Ovary (tissue), 7 donors: ENCODE measurements at regions not wholly inside any gene's neighbourhood (a gene's known extent, or its start where the extent isn't known, plus 50 kb on each side); places are given as distances from the start of the nearest gene placed in this dataset.

Experiments used
- DNase-seq, 5 donors: peaks; one replicate each; pipeline ENCODE4 v3.0.0-alpha.2; 2019 to 2020
- H3K27ac ChIP-seq, 2 donors: fragments of 200-600 bp; one replicate each; pipeline versions ENCODE4 v1.5.1 to v1.8.0; 2019 to 2022
- H3K27me3 ChIP-seq: fragments of 200-600 bp; one replicate; pipeline ENCODE4 v1.8.0; 2022
- H3K36me3 ChIP-seq: fragments of 200-600 bp; sonication (generic); one replicate; pipeline ENCODE4 v1.5.1; 2019
- H3K4me1 ChIP-seq: one replicate; pipeline ENCODE4 v1.8.1; 2013; ENCODE audit warnings: mild to moderate bottlenecking, moderate library complexity; ENCODE audit not compliant: insufficient read depth
- H3K4me3 ChIP-seq: fragments of 200-600 bp; sonication (generic); one replicate; pipeline ENCODE4 v1.5.1; 2017
- H3K9me3 ChIP-seq, 2 donors: fragments of 200-600 bp in 1 of 2; sonication (generic) in 1 of 2; one replicate each; pipeline versions ENCODE4 v1.5.1 to v1.8.1; 2013 to 2019; ENCODE audit warnings: mild to moderate bottlenecking in 1 of 2, moderate library complexity in 1 of 2
- EP300 ChIP-seq: sonication (generic); formaldehyde crosslinking; IDR thresholded peaks from one replicate; pipeline ENCODE4 v1.6.1; 2017; ENCODE audit warnings: antibody characterized with exemption
- POLR2A ChIP-seq: fragments of 450-650 bp; IDR thresholded peaks from one replicate; pipeline ENCODE4 v1.6.1; 2017; ENCODE audit warnings: antibody characterized with exemption, mild to moderate bottlenecking, moderate library complexity
- whole genome bisulfite sequencing, 3 donors: extraction: QIAGEN DNeasy Blood & Tissue Kit in 1 of 3; methylation state at CpG; one replicate each; pipeline versions ENCODE4 v1.1.5 to v1.1.7; 2013 to 2017; 5-methylcytosine and 5-hydroxymethylcytosine counted together
- intact Hi-C, 4 donors: fragments of 100-400 bp; cut with DNase I; formaldehyde crosslinking; loops; one replicate each; pipeline versions ENCODE4 v1.11.0 to v1.15.1; 2022 to 2023
- TF ChIP-seq, protein P1 (sequence below), 3 donors: fragments of 450-650 bp in 2 of 3; fragments of 200-600 bp in 1 of 3; IDR thresholded peaks; one replicate each; pipeline versions ENCODE4 v1.5.1 to v1.8.0; 2016 to 2022; ENCODE audit warnings: antibody characterized with exemption in 3 of 3, mild to moderate bottlenecking in 1 of 3
- donor health status: DM: no; HTN: no; CAD: no; lungs with moderate emphysema.
- donor health status: DM: no; HTN: no; CAD: no.
- donor health status: Bipolar disorder and iron deficiency.
- donor health status: DM: no; HTN: no; CAD: no.
- donor health status: DM: yes; HTN: yes; CAD: no.

DNA sequence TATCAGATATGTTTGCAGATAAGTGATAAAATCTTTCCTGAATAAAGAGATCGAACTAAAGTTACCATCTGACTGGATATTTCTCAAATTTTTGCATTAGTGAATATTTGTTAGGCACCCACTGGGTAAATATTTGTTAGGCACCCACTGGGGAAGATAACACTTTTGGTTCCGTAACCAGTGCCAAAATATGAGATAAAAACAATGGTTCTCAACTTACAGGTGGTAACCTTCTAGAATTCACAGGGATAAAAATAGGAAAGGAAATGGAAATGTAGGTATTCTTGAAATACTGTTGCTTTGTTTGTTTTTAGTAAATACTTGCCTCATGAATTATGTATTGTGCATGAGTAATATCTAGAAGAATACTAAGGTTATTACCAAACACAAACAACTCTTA is 245.0 kb upstream of the KHDRBS2 start:
- Histone ChIP-seq H3K36me3 (no peaks in the 10 kb centered on the region), H3K9me3 (no peaks in the 10 kb centered on the region), H3K27ac (no peak overlapping the region), H3K4me1 (no peaks in the 10 kb centered on the region), H3K27me3 (no peaks in the 10 kb centered on the region), H3K4me3 (no peak overlapping the region)
- TF ChIP-seq, protein P1, sequence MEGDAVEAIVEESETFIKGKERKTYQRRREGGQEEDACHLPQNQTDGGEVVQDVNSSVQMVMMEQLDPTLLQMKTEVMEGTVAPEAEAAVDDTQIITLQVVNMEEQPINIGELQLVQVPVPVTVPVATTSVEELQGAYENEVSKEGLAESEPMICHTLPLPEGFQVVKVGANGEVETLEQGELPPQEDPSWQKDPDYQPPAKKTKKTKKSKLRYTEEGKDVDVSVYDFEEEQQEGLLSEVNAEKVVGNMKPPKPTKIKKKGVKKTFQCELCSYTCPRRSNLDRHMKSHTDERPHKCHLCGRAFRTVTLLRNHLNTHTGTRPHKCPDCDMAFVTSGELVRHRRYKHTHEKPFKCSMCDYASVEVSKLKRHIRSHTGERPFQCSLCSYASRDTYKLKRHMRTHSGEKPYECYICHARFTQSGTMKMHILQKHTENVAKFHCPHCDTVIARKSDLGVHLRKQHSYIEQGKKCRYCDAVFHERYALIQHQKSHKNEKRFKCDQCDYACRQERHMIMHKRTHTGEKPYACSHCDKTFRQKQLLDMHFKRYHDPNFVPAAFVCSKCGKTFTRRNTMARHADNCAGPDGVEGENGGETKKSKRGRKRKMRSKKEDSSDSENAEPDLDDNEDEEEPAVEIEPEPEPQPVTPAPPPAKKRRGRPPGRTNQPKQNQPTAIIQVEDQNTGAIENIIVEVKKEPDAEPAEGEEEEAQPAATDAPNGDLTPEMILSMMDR (IDR thresholded peaks at IDR 0.05), result no peak
- TF ChIP-seq POLR2A, result no peak
- no peak for TF ChIP-seq EP300
- intact Hi-C loops, result no loop called here
- DNase-seq, result no peak
- WGBS, 3 donors, result 63 to 86% (median 74%) methylated on average over 2 of the region's 2 CpGs

DNA sequence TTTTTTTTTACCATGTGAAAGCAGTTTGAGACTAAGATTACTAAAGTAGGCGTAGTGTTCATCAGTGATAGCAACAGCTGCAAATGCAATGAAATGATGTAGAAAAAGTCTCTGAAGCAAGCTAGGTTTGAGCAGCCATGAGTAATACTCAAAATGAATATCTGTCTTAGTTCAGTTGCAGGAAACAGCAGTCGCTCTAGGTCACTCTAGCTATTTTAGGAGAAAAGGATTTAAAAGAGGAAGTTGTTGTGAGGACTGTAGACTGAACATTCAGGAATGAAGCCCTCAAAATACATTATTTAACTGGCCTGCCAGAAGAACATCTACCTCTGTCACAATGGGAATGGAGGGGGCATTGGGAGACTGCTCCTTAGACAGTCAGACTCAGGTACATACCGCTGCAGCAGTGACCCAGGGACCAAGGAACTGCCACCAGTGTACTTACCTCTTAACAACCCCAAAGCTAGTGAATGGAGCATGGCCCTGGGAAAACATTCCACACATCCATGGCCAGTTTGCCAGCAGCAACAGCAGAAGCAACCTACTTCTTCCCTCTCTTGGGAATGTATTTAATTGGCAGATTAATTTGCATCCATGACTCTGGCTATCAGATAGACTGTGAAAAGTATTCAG is 243.0 kb upstream of the KHDRBS2 start:
- DNase-seq, result no peak
- Histone ChIP-seq H3K36me3 (no peaks in the 10 kb centered on the region), H3K4me1 (no peaks in the 10 kb centered on the region), H3K27ac (no peak overlapping the region), H3K27me3 (no peaks in the 10 kb centered on the region), H3K4me3 (no peak overlapping the region), H3K9me3 (no peaks in the 10 kb centered on the region)
- intact Hi-C loops, result no loop called here
- WGBS, 3 donors, result 62 to 74% (median 68%) methylated on average over 3 of the region's 3 CpGs
- TF ChIP-seq, protein P1 (IDR thresholded peaks at IDR 0.05), result no peak
- TF ChIP-seq EP300 (no peak), POLR2A (no peak)

DNA sequence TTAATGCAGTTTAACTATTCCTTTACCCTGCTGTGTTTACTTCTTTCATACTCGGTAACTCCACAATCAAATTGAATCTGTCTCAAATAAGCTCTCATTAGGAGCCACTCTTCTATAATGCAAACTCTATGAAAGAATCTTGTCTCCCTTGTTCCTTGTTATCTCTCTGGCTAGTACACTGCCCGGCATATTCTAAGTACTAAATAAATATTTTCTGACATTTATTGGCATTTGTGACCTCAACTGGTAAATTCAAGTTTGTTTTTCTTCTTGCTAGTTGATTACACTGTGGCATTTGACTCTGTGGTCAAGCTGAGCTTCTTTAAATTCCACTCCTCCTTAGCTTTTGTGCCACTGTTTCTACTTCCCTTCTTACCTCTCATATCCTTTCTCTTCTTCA is 237.6 kb upstream of the KHDRBS2 start:
- Histone ChIP-seq H3K9me3 (no peaks in the 10 kb centered on the region), H3K27ac (no peak overlapping the region), H3K4me3 (no peak overlapping the region), H3K36me3 (no peaks in the 10 kb centered on the region), H3K27me3 (no peaks in the 10 kb centered on the region), H3K4me1 (no peaks in the 10 kb centered on the region)
- DNase-seq, result no peak
- TF ChIP-seq, protein P1 (IDR thresholded peaks at IDR 0.05), result no peak
- TF ChIP-seq POLR2A (no peak), EP300 (no peak)
- intact Hi-C loops, result no loop called here
- 9 to 21% (median 11%) methylated on average over 2 of the region's 2 CpGs for WGBS, 3 donors

DNA sequence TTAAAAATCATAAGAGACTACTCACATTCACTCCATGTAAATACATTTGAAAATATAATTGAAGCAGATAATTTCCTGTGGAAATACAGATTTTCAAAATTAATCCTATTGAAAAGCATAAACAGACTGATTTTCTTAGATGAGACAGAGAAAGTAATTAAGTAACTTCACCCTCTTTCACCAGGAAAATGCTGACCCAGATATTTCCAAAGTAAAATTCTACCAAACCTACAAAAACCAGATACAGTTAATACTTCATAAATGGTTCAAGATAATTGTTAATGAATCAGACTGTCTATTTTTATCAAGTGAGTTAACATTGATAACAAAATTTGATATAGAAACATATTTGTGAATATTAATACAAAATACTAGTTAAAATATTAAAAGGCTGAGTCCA is 233.5 kb upstream of the KHDRBS2 start:
- Histone ChIP-seq H3K9me3 (no peaks in the 10 kb centered on the region), H3K36me3 (no peaks in the 10 kb centered on the region), H3K27ac (no peak overlapping the region), H3K4me1 (no peaks in the 10 kb centered on the region), H3K4me3 (no peak overlapping the region), H3K27me3 (no peaks in the 10 kb centered on the region)
- intact Hi-C loops, result no loop called here
- TF ChIP-seq POLR2A (no peak), EP300 (no peak)
- TF ChIP-seq, protein P1 (IDR thresholded peaks at IDR 0.05), result no peak
- DNase-seq, result no peak
